ENCODE measurements at regions not wholly inside any gene's neighbourhood (a gene's known extent, or its start where the extent isn't known, plus 50 kb on each side); places are given as distances from the start of the nearest gene placed in this dataset.

- 56 to 74% (median 61%) methylated on average over 1 of the region's 1 CpG for WGBS, 5 donors
- no peak overlapping the region for H3K27ac ChIP-seq
Observed at GRCh38 chr4:188296331-188296730, 157.1 kb downstream of the TRIML1 start.

DNA sequence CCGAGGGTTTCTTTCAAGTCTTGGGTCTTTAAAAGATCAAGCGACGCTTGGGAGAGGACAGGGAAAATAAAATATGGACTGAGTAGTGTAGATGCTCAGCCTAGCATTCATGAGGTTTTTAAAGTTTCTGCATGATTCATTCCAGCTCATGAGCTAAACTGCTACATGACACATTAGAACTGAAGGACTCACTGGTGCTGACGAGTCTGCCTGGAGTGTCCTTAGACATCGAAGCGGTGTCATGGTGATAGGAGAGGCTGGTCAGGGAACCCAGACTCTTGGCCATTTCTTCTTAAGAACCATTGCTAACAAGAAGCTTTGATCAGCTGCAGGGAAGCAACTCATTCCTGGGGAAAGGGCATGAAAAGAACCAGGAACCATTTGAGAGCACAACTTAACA, 158.6 kb downstream of the TRIML1 start:
- no peaks in the 10 kb centered on the region for H3K27me3 ChIP-seq (replicated peaks in 1 of 7)
- peaks cover 0 to 33% (median 23%) of the 10 kb centered on the region in 8 donors for H3K9me3 ChIP-seq
- TF ChIP-seq, protein P1, sequence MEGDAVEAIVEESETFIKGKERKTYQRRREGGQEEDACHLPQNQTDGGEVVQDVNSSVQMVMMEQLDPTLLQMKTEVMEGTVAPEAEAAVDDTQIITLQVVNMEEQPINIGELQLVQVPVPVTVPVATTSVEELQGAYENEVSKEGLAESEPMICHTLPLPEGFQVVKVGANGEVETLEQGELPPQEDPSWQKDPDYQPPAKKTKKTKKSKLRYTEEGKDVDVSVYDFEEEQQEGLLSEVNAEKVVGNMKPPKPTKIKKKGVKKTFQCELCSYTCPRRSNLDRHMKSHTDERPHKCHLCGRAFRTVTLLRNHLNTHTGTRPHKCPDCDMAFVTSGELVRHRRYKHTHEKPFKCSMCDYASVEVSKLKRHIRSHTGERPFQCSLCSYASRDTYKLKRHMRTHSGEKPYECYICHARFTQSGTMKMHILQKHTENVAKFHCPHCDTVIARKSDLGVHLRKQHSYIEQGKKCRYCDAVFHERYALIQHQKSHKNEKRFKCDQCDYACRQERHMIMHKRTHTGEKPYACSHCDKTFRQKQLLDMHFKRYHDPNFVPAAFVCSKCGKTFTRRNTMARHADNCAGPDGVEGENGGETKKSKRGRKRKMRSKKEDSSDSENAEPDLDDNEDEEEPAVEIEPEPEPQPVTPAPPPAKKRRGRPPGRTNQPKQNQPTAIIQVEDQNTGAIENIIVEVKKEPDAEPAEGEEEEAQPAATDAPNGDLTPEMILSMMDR (IDR thresholded peaks at IDR 0.05 in 8 of 11, conservative IDR thresholded peaks at IDR 0.05 in 3 of 11) = no peak
- TF ChIP-seq POLR2AphosphoS5 (IDR thresholded peaks at IDR 0.05) (no peak), POLR2A (IDR thresholded peaks at IDR 0.05) (no peak)
- 83 to 90% (median 87%) methylated on average over 6 of the region's 6 CpGs for WGBS, 5 donors
- no peaks in the 10 kb centered on the region for H3K4me1 ChIP-seq
- intact Hi-C loops (cut with DNase I; ENCODE audit: low total_unique reads) = no loop called here
- DNase-seq = no peak
- H3K4me3 ChIP-seq = no peak overlapping the region
- no peak overlapping the region for H3K27ac ChIP-seq
- H3K36me3 ChIP-seq = no peaks in the 10 kb centered on the region

More at GRCh38 chr4:188296331-188296730, 157.1 kb downstream of the TRIML1 start:
- H3K4me3 ChIP-seq = no peak overlapping the region
- no peak for DNase-seq
- H3K36me3 ChIP-seq = no peaks in the 10 kb centered on the region
- TF ChIP-seq POLR2A (IDR thresholded peaks at IDR 0.05) = no peak
- TF ChIP-seq, protein P1 (IDR thresholded peaks at IDR 0.05 in 8 of 11, conservative IDR thresholded peaks at IDR 0.05 in 3 of 11) = no peak
- TF ChIP-seq POLR2AphosphoS5 (IDR thresholded peaks at IDR 0.05) = no peak
- intact Hi-C loops (cut with DNase I; ENCODE audit: low total_unique reads) = no loop called here
- H3K4me1 ChIP-seq = no peaks in the 10 kb centered on the region
- peaks cover 0 to 20% (median 11%) of the 10 kb centered on the region in 8 donors for H3K9me3 ChIP-seq
- no peaks in the 10 kb centered on the region for H3K27me3 ChIP-seq (replicated peaks in 1 of 7)

GRCh38 chr4:188299161-188299560, 159.9 kb downstream of the TRIML1 start:
- TF ChIP-seq, protein P1 (IDR thresholded peaks at IDR 0.05 in 8 of 11, conservative IDR thresholded peaks at IDR 0.05 in 3 of 11) = no peak
- no peak for TF ChIP-seq POLR2A (IDR thresholded peaks at IDR 0.05)
- no peak for TF ChIP-seq POLR2AphosphoS5 (IDR thresholded peaks at IDR 0.05)
- H3K27me3 ChIP-seq (replicated peaks in 1 of 7) = no peaks in the 10 kb centered on the region
- no peaks in the 10 kb centered on the region for H3K36me3 ChIP-seq
- DNase-seq = no peak
- no peak overlapping the region for H3K4me3 ChIP-seq
- WGBS, 5 donors = 66 to 84% (median 79%) methylated on average over 6 to 7 of the region's 7 CpGs
- intact Hi-C loops (cut with DNase I; ENCODE audit: low total_unique reads) = no loop called here
- no peaks in the 10 kb centered on the region for H3K4me1 ChIP-seq
- H3K9me3 ChIP-seq = peaks cover 0 to 42% (median 29%) of the 10 kb centered on the region in 8 donors
- no peak overlapping the region for H3K27ac ChIP-seq

DNA sequence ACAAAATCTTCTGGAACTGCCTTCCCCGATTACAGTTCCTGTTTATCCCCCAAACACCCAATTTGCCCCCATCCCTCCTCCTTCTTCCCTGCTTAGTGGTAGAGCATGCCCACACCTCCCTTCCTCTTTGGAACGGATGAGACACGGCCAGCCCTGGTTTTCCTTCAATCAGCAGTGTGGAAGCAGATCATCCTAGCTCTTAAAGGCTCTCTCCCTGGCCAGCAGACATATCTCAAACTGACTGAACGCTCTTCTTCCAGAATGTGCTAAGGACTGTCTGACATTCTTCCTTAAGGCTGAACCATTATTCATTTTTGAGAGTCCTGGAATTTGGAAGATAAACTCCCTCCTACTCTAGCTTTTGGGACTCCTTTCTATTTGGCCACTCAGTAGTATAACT, 161.1 kb downstream of the TRIML1 start:
- no peak for DNase-seq
- 39 to 58% (median 53%) methylated on average over 4 of the region's 4 CpGs for WGBS, 5 donors
- H3K9me3 ChIP-seq = peaks cover 0 to 42% (median 32%) of the 10 kb centered on the region in 8 donors

More for the DNA sequence above, 161.1 kb downstream of the TRIML1 start:
- Histone ChIP-seq H3K4me1 (no peaks in the 10 kb centered on the region), H3K36me3 (no peaks in the 10 kb centered on the region), H3K27me3 (replicated peaks in 1 of 7) (no peaks in the 10 kb centered on the region), H3K4me3 (no peak overlapping the region), H3K27ac (no peak overlapping the region)
- TF ChIP-seq POLR2AphosphoS5 (IDR thresholded peaks at IDR 0.05) (no peak), POLR2A (IDR thresholded peaks at IDR 0.05) (no peak)
- TF ChIP-seq, protein P1 (IDR thresholded peaks at IDR 0.05 in 8 of 11, conservative IDR thresholded peaks at IDR 0.05 in 3 of 11) = no peak
- intact Hi-C loops (cut with DNase I; ENCODE audit: low total_unique reads) = no loop called here

Measured in spleen (tissue), 11 donors.